C1 segment of cervical spinal cord (tissue), 14 donors: ENCODE measurements at regions not wholly inside any gene's neighbourhood (a gene's known extent, or its start where the extent isn't known, plus 50 kb on each side); places are given as distances from the start of the nearest gene placed in this dataset.

ENCODE experiments used
- DNase-seq, 14 donors: peaks; one replicate each; lab custom pipeline; 2025; lab: John Stamatoyannopoulos, UW

DNA sequence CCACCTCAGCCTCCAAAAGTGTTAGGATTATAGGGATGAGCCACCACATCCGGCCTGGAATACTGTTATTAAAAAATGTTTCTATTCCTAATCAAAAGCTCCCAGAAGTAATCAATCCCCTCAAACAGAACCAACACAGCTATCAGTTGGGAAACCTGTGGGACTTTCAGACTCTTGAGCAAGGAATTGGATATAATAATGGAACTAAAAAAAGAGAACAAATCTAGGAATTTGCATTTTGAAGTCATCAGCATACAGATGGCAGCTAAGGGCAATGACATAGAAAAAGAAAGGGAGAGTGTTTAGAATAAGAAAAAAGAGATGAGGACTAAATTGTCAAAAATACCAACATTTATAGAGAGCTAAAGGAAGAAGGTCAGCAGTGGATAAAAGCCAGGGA, 54.7 kb upstream of the AMN1 start:
- no peak for DNase-seq

DNA sequence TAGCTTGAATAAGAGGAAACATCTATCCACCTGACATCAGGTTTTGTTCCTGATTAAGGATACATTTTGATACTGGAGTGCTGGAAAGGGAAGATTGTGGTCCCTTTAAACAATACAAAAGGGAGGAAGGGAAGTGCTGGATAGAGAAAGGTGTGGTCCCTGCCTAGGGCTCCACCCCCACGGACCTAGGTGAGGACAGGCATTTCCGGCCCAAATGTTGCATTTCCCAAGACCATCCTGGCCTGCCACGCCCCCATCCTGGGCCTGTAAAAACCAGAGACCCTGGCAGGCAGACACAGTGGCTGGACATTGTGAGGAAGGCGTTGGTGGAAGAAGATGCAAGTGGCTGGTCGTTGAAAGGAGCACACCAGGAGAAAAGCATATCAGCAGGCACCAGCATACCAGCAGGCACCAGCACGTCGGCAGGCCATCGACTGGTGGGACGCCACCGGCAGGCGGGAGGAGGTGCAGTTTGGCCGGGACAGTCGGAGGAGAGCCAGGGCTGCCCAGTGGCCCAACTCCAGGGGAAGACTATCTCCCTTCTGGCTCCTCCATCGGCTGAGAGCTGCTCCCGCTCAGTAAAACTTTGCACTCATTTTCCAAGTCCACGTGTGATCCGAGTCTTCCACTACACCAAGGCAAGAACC, 53.2 kb upstream of the AMN1 start:
- no peak for DNase-seq

DNA sequence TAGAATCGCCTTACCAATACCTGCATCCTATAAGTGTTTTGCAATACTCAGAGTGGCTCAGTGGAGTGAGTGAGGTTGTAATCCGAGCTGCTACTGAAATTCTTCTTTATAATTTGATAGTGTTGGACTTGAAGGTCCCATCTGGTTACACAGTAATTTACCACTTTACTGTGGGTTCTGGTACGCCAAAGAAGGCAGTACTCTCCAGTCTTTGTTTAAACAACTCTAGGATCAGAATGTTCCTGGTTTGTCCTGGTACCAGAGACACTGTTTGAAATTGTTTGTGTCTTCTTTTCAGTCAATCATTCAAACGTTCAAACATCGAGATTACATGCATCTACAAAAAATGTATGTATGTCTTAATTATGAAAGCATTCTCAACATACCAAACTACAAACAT, 51.3 kb upstream of the AMN1 start:
- DNase-seq, result no peak

DNA sequence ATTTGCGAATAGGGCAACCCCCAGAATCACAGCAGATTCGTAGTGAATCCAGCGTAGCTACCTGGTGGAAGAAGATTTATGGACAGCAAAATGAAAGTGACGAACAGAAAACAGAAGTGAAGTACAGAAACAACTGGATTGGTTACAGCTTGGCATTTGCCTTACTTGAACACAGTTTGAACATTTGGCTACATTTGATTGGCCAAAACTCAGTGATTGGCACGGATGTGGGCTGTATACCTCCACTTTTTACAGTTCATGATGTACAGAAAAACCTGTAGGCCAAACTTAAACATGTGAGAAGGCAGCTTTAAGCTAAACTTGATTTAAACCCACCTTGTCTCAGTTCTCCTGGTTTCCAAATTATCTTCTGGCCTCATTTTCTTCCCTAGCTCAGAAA, 49.9 kb upstream of the AMN1 start:
- no peak for DNase-seq
